ENCODE measurements at regions not wholly inside any gene's neighbourhood (a gene's known extent, or its start where the extent isn't known, plus 50 kb on each side); places are given as distances from the start of the nearest gene placed in this dataset.

DNA sequence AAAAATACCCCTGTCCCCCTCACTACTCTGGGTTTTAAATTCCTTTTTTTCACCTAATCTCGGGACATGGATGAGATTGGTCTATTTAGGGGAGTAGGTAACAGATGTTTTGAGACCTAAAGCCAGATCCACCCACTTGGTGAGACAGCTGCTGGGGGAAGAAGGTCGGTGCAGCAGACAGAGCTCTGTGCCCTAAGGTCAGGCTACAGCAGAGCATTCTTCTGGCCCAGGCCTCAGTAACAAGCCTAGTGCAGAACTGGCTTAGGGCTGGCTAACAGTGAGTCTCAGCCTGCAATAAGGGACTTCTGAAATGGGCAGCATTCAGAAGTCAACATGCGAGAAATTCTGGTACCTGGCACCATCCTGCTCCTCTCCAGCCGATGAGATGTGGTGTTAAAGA lies 444.9 kb upstream of the KIRREL3 start:
- TF ChIP-seq, protein P1, sequence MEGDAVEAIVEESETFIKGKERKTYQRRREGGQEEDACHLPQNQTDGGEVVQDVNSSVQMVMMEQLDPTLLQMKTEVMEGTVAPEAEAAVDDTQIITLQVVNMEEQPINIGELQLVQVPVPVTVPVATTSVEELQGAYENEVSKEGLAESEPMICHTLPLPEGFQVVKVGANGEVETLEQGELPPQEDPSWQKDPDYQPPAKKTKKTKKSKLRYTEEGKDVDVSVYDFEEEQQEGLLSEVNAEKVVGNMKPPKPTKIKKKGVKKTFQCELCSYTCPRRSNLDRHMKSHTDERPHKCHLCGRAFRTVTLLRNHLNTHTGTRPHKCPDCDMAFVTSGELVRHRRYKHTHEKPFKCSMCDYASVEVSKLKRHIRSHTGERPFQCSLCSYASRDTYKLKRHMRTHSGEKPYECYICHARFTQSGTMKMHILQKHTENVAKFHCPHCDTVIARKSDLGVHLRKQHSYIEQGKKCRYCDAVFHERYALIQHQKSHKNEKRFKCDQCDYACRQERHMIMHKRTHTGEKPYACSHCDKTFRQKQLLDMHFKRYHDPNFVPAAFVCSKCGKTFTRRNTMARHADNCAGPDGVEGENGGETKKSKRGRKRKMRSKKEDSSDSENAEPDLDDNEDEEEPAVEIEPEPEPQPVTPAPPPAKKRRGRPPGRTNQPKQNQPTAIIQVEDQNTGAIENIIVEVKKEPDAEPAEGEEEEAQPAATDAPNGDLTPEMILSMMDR (IDR thresholded peaks at IDR 0.05; ENCODE audit: insufficient read depth, low read depth, low read length) = no peak
- TF ChIP-seq EZH2 (IDR thresholded peaks at IDR 0.05; ENCODE audit: insufficient read depth, low read length) = no peak

Measured in astrocyte (in vitro differentiated cells and primary cell).